ENCODE measurements at regions not wholly inside any gene's neighbourhood (a gene's known extent, or its start where the extent isn't known, plus 50 kb on each side); places are given as distances from the start of the nearest gene placed in this dataset.

- no peak for DNase-seq
- intact Hi-C loops (cut with DNase I, micrococcal nuclease), result no loop called here
- ATAC-seq, result no peak
These were observed 292.2 kb downstream of the GABRG1 start for GRCh38 chr4:45831692-45832091.

- intact Hi-C loops (cut with DNase I, micrococcal nuclease), result no loop called here
- no peak for ATAC-seq
- no peak for DNase-seq
These were observed 319.9 kb downstream of the GABRG1 start for GRCh38 chr4:45803994-45804393.

GRCh38 chr4:45795135-45795534 is 328.7 kb downstream of the GABRG1 start:
- intact Hi-C loops (cut with DNase I, micrococcal nuclease), result no loop called here
- ATAC-seq, result no peak
- no peak for DNase-seq

- intact Hi-C loops (cut with DNase I, micrococcal nuclease), result no loop called here
- no peak for DNase-seq
- ATAC-seq, result no peak
These were observed 345.3 kb downstream of the GABRG1 start for GRCh38 chr4:45778514-45778913.

GRCh38 chr4:45776146-45776545 is 347.7 kb downstream of the GABRG1 start:
- intact Hi-C loops (cut with DNase I, micrococcal nuclease), result no loop called here
- ATAC-seq, result no peak
- DNase-seq, result no peak

GRCh38 chr4:45770958-45771357 is 352.9 kb downstream of the GABRG1 start:
- no peak for DNase-seq
- intact Hi-C loops (cut with DNase I, micrococcal nuclease), result no loop called here

GRCh38 chr4:45765521-45765920 is 358.3 kb downstream of the GABRG1 start:
- no peak for ATAC-seq
- intact Hi-C loops (cut with DNase I, micrococcal nuclease), result no loop called here
- no peak for DNase-seq

More at GRCh38 chr4:45770958-45771357, 352.9 kb downstream of the GABRG1 start:
- ATAC-seq, result no peak

- intact Hi-C loops (cut with DNase I, micrococcal nuclease), result no loop called here
- ATAC-seq (no peak), DNase-seq (no peak)
These were observed 371.9 kb downstream of the GABRG1 start for GRCh38 chr4:45751877-45752530.

- intact Hi-C loops (cut with DNase I, micrococcal nuclease), result no loop called here
- no peak for DNase-seq
- no peak for ATAC-seq
These were observed 373.1 kb downstream of the GABRG1 start for GRCh38 chr4:45750721-45751120.

GRCh38 chr4:45745741-45746140 is 378.1 kb downstream of the GABRG1 start:
- no peak for ATAC-seq
- DNase-seq, result no peak
- intact Hi-C loops (cut with DNase I, micrococcal nuclease), result no loop called here

GRCh38 chr4:45741897-45742296 is 382.0 kb downstream of the GABRG1 start:
- no peak for DNase-seq
- peak; percentile 99 for ATAC-seq
- intact Hi-C loops (cut with DNase I, micrococcal nuclease), result no loop called here

GRCh38 chr4:45732161-45732560 is 391.7 kb downstream of the GABRG1 start:
- ATAC-seq (no peak), DNase-seq (no peak)
- intact Hi-C loops (cut with DNase I, micrococcal nuclease), result no loop called here

GRCh38 chr4:45716093-45716492 is 407.8 kb downstream of the GABRG1 start:
- intact Hi-C loops (cut with DNase I, micrococcal nuclease), result no loop called here
- ATAC-seq, result peak; percentile 75
- DNase-seq, result no peak

GRCh38 chr4:45713996-45714395 is 409.9 kb downstream of the GABRG1 start:
- no peak for ATAC-seq
- intact Hi-C loops (cut with DNase I, micrococcal nuclease), result no loop called here
- no peak for DNase-seq

GRCh38 chr4:45701621-45702020 is 422.2 kb downstream of the GABRG1 start:
- no peak for ATAC-seq
- intact Hi-C loops (cut with DNase I, micrococcal nuclease), result no loop called here
- DNase-seq, result no peak

GRCh38 chr4:45693746-45694145 is 430.1 kb downstream of the GABRG1 start:
- DNase-seq (no peak), ATAC-seq (no peak)
- intact Hi-C loops (cut with DNase I, micrococcal nuclease), result no loop called here

GRCh38 chr4:45692131-45692735 is 431.6 kb downstream of the GABRG1 start:
- intact Hi-C loops (cut with DNase I, micrococcal nuclease), result no loop called here
- DNase-seq (no peak), ATAC-seq (no peak)

GRCh38 chr4:45688341-45688740 is 435.5 kb downstream of the GABRG1 start:
- intact Hi-C loops (cut with DNase I, micrococcal nuclease), result no loop called here
- no peak for DNase-seq
- no peak for ATAC-seq

- ATAC-seq (no peak), DNase-seq (no peak)
- intact Hi-C loops (cut with DNase I, micrococcal nuclease), result no loop called here
These were observed 444.4 kb downstream of the GABRG1 start for GRCh38 chr4:45679411-45679810.

GRCh38 chr4:45668128-45668527 is 455.7 kb downstream of the GABRG1 start:
- intact Hi-C loops (cut with DNase I, micrococcal nuclease), result no loop called here
- no peak for DNase-seq
- no peak for ATAC-seq

GRCh38 chr4:45663628-45664081 is 460.2 kb downstream of the GABRG1 start:
- no peak for ATAC-seq

More at GRCh38 chr4:45663628-45664081, 460.2 kb downstream of the GABRG1 start:
- intact Hi-C loops (cut with DNase I, micrococcal nuclease), result no loop called here
- DNase-seq, result no peak
